ENCODE measurements at regions not wholly inside any gene's neighbourhood (a gene's known extent, or its start where the extent isn't known, plus 50 kb on each side); places are given as distances from the start of the nearest gene placed in this dataset.
A peak's percentile ranks its signal among the peaks of the same experiment; 100 is the strongest.

GRCh38 chr4:89665662-89666061, 171.3 kb downstream of the SNCA start:
- FAIRE-seq = no peak

GRCh38 chr4:89664521-89664920, 172.4 kb downstream of the SNCA start:
- peak; percentile 45 for FAIRE-seq

DNA sequence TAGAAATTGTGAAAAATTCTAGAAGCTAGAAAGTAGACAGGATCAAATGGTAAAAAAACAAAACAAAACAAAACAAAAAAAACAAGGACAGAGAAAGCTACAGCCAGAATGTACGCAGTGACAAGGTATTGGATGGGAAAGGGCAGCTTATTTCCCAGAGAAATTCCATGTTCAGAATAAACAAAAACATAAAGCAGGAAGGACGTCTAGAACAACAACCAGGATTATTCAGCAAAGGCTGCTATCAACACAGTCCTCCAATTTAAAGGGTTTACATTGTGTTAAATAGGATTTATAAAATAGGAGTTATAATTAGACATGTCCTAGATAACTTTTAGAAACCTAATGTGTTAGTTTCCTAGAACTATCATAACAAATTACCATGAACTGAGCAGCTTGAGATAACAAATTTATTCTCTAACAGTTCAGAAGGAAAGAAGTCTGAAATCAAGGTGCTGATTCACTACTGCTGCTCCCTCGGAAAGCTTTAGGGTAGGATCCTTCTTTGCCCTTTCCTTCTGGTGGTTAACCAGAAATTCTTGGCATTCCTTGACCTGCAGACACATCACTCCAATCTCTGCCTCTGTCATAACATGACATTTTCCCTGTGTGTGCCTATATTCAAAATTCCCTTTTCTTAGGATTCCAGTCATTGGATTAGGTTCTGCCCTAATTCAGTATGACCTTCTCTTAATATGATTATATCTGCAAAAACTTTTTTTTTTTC, 175.6 kb downstream of the SNCA start:
- peak; percentile 74 for FAIRE-seq

DNA sequence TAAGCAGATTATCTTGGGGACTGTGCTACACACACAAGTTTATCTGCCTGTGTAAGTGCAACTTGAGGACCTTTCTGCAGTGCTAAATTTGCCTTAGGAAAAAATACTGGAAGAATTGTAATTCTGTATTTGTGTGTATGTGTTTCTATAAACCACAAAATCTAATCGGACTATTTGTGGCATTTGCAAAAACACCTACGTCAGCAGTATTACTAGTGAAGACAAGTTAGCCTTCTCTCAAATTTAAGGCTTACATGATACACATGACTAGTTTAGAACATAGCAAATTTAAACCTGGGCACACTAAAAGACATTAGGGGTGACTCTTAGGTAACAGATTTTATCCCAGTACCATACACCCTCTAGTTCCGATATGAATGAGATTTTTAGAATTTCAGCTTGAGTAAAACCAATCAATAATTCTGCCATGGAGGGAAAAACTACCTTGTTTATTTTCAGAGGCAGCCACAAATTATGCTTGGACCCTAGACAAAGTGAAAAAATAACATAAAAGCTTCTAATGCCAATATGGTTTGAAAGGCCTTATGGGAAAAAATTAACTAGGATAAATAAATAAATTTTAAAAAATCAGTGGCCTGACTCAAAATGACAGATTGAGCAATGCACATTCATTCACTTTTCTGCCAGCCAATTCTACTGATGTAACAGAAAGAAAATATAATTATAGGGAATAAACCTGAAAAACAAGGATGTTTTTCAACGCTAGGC, 176.4 kb downstream of the SNCA start:
- FAIRE-seq = no peak

- FAIRE-seq = no peak
Observed at GRCh38 chr4:89658701-89659024, 178.3 kb downstream of the SNCA start.

DNA sequence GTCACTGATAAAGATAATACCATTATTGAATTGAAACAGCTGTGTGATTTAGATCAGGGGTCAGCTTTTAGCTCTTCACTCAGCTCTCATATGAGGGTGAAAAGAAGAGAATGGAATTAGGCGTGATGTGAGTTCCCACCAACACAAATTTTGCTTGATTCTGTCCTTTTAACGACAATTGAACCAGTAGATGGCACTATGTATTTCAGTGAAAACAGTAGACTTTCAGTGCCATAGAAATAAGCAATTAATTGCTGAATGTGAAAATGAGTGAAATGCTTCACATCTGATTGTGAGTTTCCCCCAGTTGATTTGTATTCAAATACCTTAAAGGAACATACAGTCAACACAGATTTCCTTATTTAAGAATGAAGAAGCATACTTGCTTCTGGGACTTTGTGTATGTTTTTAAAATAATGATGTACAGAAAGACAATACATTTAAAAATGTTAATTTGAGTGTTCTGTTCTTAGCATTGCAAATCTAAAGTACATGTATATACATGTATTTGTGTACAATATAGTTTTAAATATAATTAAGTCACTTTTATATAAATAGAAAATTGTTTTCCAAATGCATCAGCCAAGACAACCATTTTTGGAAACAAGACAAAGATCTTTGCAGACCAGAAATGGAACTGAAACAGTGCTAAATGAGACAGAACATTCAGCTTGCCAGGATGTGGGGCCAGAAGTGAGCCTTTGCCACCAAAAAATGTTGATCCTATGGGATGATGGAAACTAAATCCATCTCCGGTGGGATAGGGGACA, 178.8 kb downstream of the SNCA start:
- peak; percentile 96 for FAIRE-seq

- no peak for FAIRE-seq
Observed at GRCh38 chr4:89653012-89653411, 183.9 kb downstream of the SNCA start.

DNA sequence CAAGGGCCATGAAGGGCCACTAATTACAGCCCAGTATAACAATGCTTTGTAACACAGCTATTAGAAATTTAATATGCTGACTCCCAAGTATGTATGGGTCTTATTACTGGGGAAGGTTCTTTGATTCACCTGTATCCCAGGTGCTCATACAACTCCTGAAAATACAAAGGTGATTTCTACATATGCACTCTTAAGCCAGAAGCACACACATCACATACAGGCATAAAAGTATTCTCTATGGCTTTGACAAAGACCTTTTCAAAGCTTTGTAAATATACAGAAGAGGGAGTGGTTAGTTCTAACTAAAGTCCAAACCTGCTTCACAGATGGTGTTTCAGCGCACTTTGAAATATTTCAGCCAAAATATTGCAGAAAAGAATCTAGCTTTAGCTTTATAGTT, 191.5 kb downstream of the SNCA start:
- no peak for FAIRE-seq

GRCh38 chr4:89641367-89641687, 195.6 kb downstream of the SNCA start:
- FAIRE-seq = no peak

- no peak for FAIRE-seq
Observed at GRCh38 chr4:89640620-89641366, 196.2 kb downstream of the SNCA start.

DNA sequence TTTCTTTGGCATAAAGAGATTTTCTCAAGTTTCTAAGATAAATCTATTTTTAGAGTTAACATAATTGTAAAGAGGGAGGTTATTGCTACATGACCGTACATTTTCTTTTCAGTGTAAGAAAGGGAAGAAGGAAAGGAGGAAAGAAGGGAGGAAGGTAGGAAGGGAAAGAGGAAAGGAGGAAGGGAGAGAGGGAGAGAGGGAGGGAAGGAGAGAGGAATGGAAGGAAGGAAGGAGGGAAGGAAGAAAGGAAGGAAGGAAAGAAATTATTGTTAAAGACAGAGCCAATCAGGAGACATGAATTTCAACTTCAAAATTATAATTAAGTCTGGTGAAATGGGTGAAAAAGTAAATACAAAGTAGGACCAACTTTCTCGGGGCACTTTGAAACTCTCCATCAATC, 197.6 kb downstream of the SNCA start:
- no peak for FAIRE-seq

GRCh38 chr4:89625599-89626293, 211.2 kb downstream of the SNCA start:
- FAIRE-seq = no peak

GRCh38 chr4:89619206-89619962, 217.6 kb downstream of the SNCA start:
- FAIRE-seq = no peak

GRCh38 chr4:89618151-89618550, 218.8 kb downstream of the SNCA start:
- no peak for FAIRE-seq

GRCh38 chr4:89617317-89617716, 219.6 kb downstream of the SNCA start:
- FAIRE-seq = no peak

DNA sequence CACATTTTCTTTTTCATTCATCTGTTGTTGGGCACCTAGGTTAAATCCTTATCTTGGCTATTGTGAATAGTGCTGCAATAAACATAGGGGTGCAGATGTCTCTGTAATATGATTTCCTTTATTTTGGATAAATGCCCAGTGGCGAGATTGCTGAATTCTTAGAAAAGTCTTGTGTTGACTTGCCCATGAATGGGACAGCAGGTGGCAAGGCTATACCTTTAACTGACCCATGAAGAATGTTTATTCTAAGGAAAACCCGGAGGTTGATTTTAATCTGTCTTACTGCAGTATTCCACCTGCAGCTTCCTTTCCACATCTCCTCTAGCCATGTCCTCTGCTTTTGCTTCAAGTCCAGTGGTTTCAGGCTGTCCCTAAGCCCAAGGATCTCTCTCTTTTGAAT, 220.6 kb downstream of the SNCA start:
- no peak for FAIRE-seq

GRCh38 chr4:89615051-89615450, 221.9 kb downstream of the SNCA start:
- no peak for FAIRE-seq

DNA sequence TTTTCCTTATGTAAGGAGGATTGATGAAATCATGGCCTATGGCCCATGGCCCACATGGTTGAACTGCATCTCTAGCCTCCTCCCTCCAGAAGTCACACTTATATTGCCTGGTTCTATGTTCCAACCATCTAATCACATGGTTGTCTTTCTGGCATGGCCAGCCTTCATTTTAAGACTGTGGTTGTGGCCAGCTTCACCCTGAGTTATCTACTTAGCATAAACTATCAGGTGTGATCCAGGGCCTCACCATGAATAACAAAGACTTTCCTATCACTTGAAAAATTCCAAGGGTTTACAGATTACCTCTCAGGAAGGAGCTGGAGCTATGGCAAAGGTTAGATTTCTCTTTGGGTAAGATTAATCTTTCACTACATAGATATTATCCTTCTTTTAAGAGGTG, 222.8 kb downstream of the SNCA start:
- FAIRE-seq = no peak

DNA sequence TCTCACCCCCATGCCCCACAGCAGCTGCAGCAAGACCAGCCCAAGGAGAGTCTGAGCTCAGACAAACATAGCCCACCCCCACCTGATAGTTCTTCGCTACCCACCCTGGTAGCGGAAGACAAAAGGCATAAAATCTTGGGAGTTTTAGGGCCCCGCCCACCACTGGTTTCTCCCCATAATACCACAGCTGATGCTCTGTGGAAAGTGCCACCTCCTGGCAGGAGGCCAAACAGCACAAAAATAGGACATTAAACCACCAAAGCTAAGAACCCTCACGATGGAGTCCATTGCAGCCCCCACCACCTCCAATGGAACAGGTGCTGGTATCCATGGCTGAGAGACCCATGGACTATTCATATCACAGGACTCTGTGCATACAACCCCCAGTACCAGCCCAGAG, 226.7 kb downstream of the SNCA start:
- no peak for FAIRE-seq

- no peak for FAIRE-seq
Observed at GRCh38 chr4:89609756-89610155, 227.2 kb downstream of the SNCA start.

GRCh38 chr4:89604951-89605350, 232.0 kb downstream of the SNCA start:
- FAIRE-seq = no peak

DNA sequence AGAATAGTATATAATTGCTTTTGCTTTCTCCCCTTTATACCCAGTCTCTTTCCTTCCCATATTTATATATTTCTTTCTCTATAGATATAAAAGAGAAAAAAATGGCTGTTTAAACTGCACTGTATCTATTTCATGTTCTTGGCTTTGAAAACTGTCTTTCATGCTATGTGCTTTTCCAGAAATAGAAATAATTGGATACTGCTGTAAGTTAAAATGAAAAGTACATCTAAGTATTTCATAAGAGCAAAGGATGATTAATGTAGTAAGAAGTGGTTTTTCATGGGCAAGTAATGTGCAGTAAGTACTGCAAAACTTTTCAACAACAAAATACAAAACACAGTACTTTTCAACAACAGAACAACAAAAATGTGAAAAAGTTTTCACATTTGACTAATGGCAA, 237.9 kb downstream of the SNCA start:
- no peak for FAIRE-seq
